Ovary (tissue), 3 donors: ENCODE measurements at regions not wholly inside any gene's neighbourhood (a gene's known extent, or its start where the extent isn't known, plus 50 kb on each side); places are given as distances from the start of the nearest gene placed in this dataset.

Experiments
- POLR2A ChIP-seq: fragments of 450-650 bp; IDR thresholded peaks from one replicate; pipeline ENCODE4 v1.6.1; 2017; ENCODE audit warnings: antibody characterized with exemption, mild to moderate bottlenecking, moderate library complexity
- TF ChIP-seq, protein P1 (sequence below), 3 donors: fragments of 450-650 bp in 2 of 3; fragments of 200-600 bp in 1 of 3; IDR thresholded peaks; one replicate each; pipeline versions ENCODE4 v1.5.1 to v1.8.0; 2016 to 2022; ENCODE audit warnings: antibody characterized with exemption in 3 of 3, mild to moderate bottlenecking in 1 of 3
- donor health status: DM: no; HTN: no; CAD: no.

- TF ChIP-seq, protein P1, sequence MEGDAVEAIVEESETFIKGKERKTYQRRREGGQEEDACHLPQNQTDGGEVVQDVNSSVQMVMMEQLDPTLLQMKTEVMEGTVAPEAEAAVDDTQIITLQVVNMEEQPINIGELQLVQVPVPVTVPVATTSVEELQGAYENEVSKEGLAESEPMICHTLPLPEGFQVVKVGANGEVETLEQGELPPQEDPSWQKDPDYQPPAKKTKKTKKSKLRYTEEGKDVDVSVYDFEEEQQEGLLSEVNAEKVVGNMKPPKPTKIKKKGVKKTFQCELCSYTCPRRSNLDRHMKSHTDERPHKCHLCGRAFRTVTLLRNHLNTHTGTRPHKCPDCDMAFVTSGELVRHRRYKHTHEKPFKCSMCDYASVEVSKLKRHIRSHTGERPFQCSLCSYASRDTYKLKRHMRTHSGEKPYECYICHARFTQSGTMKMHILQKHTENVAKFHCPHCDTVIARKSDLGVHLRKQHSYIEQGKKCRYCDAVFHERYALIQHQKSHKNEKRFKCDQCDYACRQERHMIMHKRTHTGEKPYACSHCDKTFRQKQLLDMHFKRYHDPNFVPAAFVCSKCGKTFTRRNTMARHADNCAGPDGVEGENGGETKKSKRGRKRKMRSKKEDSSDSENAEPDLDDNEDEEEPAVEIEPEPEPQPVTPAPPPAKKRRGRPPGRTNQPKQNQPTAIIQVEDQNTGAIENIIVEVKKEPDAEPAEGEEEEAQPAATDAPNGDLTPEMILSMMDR (IDR thresholded peaks at IDR 0.05) = no peak
- no peak for TF ChIP-seq POLR2A
Observed at GRCh38 chr1:5105744-5106143, 451.3 kb downstream of the AJAP1 start.
